Thymus (tissue), 11 donors: ENCODE measurements at regions not wholly inside any gene's neighbourhood (a gene's known extent, or its start where the extent isn't known, plus 50 kb on each side); places are given as distances from the start of the nearest gene placed in this dataset.

Experiments used
- DNase-seq, 9 donors: peaks; one replicate each; pipeline ENCODE4 v3.0.0-alpha.2; 2013; ENCODE audit warnings: low spot score in 9 of 9, low read depth in 6 of 9, missing footprints in 1 of 9
- H3K27ac ChIP-seq, 2 donors: one replicate each; pipeline ENCODE4 v1.5.1; 2013; ENCODE audit warnings: control low read depth in 1 of 2, low read depth in 1 of 2, low read length in 1 of 2, mild to moderate bottlenecking in 1 of 2, moderate library complexity in 1 of 2
- H3K27me3 ChIP-seq, 2 donors: one replicate each; pipeline ENCODE4 v1.5.1; 2013; ENCODE audit warnings: low read length in 1 of 2; ENCODE audit not compliant: control insufficient read depth in 2 of 2, insufficient read depth in 1 of 2
- H3K36me3 ChIP-seq, 2 donors: one replicate each; pipeline ENCODE4 v1.5.1; 2013; ENCODE audit warnings: low read length in 1 of 2, mild to moderate bottlenecking in 1 of 2, moderate library complexity in 1 of 2; ENCODE audit not compliant: control insufficient read depth in 2 of 2, insufficient read depth in 2 of 2
- H3K4me1 ChIP-seq, 2 donors: one replicate each; pipeline ENCODE4 v1.5.1; 2013; ENCODE audit warnings: low read length in 2 of 2; ENCODE audit not compliant: control insufficient read depth in 2 of 2, insufficient read depth in 2 of 2
- H3K4me3 ChIP-seq, 2 donors: one replicate each; pipeline ENCODE4 v1.5.1; 2013; ENCODE audit warnings: low read length in 2 of 2, control low read depth in 1 of 2, mild to moderate bottlenecking in 1 of 2
- H3K9me3 ChIP-seq, 2 donors: one replicate each; pipeline ENCODE4 v1.5.1; 2013; ENCODE audit warnings: low read length in 1 of 2, mild to moderate bottlenecking in 1 of 2; ENCODE audit not compliant: control insufficient read depth in 2 of 2, insufficient read depth in 1 of 2
- WGBS: extraction: QIAGEN DNeasy Blood & Tissue Kit; methylation state at CpG from one replicate; pipeline ENCODE4 v1.1.7; 2013; 5-methylcytosine and 5-hydroxymethylcytosine counted together
- donor health status: healthy.

DNA sequence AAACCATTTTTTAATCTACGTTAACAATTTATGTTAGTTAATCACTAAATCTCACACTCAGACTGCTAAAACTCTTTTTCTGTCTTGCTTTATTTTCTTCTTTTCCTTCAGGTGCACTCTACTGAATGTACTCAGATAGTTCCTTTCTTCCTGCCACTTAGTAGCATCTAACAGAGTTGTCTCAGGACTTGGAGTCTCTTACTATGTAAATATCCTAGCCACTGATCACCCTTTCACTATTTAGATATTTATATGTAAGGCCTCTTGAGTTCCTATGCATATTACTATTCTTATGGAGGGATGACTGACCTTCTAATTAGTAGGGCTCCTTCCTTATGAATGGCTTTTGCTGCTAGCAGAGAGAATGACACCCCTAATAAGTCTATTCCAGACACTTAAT lies 586.3 kb downstream of the RERGL start:
- no peaks in the 10 kb centered on the region for H3K4me1 ChIP-seq
- H3K9me3 ChIP-seq = no peaks in the 10 kb centered on the region
- H3K4me3 ChIP-seq = no peak overlapping the region
- DNase-seq = no peak
- no peaks in the 10 kb centered on the region for H3K36me3 ChIP-seq
- no peak overlapping the region for H3K27ac ChIP-seq
- H3K27me3 ChIP-seq = no peaks in the 10 kb centered on the region
- WGBS = 95% methylated on average over 1 of the region's 1 CpG

- DNase-seq = no peak
- Histone ChIP-seq H3K36me3 (no peaks in the 10 kb centered on the region), H3K9me3 (peaks cover 0 to 4% of the 10 kb centered on the region in 2 donors), H3K27ac (no peak overlapping the region), H3K27me3 (no peaks in the 10 kb centered on the region), H3K4me1 (no peaks in the 10 kb centered on the region), H3K4me3 (no peak overlapping the region)
- 74% methylated on average over 4 of the region's 4 CpGs for WGBS
These were observed 600.5 kb downstream of the RERGL start for GRCh38 chr12:17489452-17489851.

GRCh38 chr12:17478908-17479673 lies 610.9 kb downstream of the RERGL start:
- no peaks in the 10 kb centered on the region for H3K36me3 ChIP-seq
- peaks cover 0 to 11% of the 10 kb centered on the region in 2 donors for H3K9me3 ChIP-seq
- WGBS = 95% methylated on average over 8 of the region's 8 CpGs
- DNase-seq = no peak
- H3K27me3 ChIP-seq = no peaks in the 10 kb centered on the region
- no peak overlapping the region for H3K27ac ChIP-seq
- no peak overlapping the region for H3K4me3 ChIP-seq
- H3K4me1 ChIP-seq = no peaks in the 10 kb centered on the region

- peaks cover 0 to 9% of the 10 kb centered on the region in 2 donors for H3K9me3 ChIP-seq
- H3K27ac ChIP-seq = no peak overlapping the region
- WGBS = 95% methylated on average over 12 of the region's 12 CpGs
- no peak for DNase-seq
- no peaks in the 10 kb centered on the region for H3K4me1 ChIP-seq
- H3K4me3 ChIP-seq = no peak overlapping the region
- H3K27me3 ChIP-seq = no peaks in the 10 kb centered on the region
- no peaks in the 10 kb centered on the region for H3K36me3 ChIP-seq
These were observed 619.5 kb downstream of the RERGL start for GRCh38 chr12:17470460-17470859.

DNA sequence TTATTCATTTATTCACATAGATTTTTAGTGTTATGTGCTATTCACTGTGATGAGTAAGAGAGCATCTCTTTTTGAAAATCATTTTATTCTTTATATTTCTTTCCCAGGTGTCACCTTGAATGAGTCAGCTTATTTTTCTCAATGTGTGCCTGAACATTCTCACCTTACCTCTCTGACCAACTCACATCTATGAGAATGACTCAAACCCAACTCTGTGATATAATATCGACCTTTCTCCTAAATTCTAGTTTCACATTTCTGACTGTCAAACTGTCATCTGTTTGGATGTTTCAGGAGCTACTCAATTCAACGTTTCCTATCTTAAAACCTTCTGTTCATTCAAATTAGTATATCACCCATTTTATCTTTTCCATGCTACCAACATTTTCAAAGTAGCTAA lies 630.8 kb downstream of the RERGL start:
- Histone ChIP-seq H3K4me1 (no peaks in the 10 kb centered on the region), H3K4me3 (no peak overlapping the region), H3K27ac (no peak overlapping the region), H3K27me3 (no peaks in the 10 kb centered on the region), H3K36me3 (no peaks in the 10 kb centered on the region), H3K9me3 (no peaks in the 10 kb centered on the region)
- DNase-seq = no peak
- WGBS = 75% methylated on average over 2 of the region's 2 CpGs

DNA sequence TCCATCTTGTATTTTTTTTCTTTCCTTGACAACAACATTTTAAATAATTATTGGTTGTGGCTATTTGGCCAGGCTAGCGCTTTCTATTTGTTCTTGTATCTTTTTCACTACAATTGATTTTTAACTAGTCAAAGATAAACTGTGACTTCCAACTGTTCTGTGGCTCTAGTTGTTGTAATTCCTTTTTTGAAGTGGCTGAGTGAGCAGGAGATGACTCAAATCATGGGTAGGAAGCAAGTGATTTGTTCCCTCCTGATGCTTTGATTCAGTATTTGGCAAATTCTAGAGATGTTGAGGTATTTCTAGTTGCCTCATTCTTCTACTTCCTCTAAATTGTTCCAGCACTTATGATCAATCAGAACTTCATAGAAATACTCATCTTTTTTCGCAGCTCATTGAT lies 633.5 kb downstream of the RERGL start:
- Histone ChIP-seq H3K4me3 (no peak overlapping the region), H3K27me3 (no peaks in the 10 kb centered on the region), H3K27ac (no peak overlapping the region), H3K4me1 (no peaks in the 10 kb centered on the region), H3K36me3 (no peaks in the 10 kb centered on the region), H3K9me3 (peaks cover 0 to 8% of the 10 kb centered on the region in 2 donors)
- 66% methylated on average over 2 of the region's 2 CpGs for WGBS
- DNase-seq = no peak

DNA sequence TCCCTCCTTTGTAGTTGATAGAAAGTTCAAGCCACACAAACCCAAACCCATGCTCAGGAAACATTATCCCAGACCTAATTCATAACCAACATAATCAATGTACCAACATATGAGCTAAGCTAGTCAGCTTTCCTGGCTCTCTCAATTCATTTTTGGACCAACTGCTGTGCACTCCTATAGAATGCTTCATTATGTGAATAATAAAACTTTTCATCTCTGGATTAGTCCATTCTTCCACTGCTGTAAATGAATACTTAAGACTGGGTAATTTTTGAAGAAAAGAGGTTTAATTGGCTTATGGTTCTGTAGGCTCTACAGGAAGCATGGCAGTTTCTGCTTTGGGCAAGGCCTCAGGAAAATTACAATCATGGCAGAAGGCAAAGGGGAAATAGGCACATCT lies 651.9 kb downstream of the RERGL start:
- Histone ChIP-seq H3K9me3 (peaks cover 0 to 5% of the 10 kb centered on the region in 2 donors), H3K4me3 (no peak overlapping the region)
- DNase-seq = no peak

DNA sequence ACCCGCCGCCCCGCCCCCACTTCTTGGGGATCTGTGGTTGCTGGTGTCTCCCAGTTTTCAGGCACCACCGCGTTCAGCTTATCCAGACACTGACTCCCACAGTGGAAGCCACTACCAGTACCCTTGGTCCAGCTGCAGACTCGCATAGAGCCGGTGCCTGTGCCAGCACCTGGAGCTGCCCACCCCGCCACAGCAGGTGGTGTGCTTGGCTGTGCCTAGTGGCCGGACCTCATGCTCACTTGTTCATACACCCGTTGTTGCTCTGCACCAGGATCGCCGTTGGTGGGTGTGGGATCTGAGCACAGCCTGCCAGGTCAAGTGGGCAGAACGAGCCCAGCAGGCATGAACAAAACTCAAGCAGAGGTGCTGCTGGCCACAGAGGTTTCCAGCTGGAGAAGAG lies 673.2 kb downstream of the RERGL start:
- Histone ChIP-seq H3K4me1 (no peaks in the 10 kb centered on the region), H3K27ac (no peak overlapping the region), H3K36me3 (no peaks in the 10 kb centered on the region), H3K4me3 (no peak overlapping the region), H3K9me3 (peaks cover 0 to 14% of the 10 kb centered on the region in 2 donors), H3K27me3 (no peaks in the 10 kb centered on the region)
- 97% methylated on average over 13 of the region's 13 CpGs for WGBS
- no peak for DNase-seq

More for the DNA sequence above, 651.9 kb downstream of the RERGL start:
- Histone ChIP-seq H3K27me3 (no peaks in the 10 kb centered on the region), H3K4me1 (no peaks in the 10 kb centered on the region), H3K36me3 (no peaks in the 10 kb centered on the region), H3K27ac (no peak overlapping the region)

GRCh38 chr12:17414596-17414995 lies 675.4 kb downstream of the RERGL start:
- DNase-seq = no peak
- Histone ChIP-seq H3K9me3 (peaks cover 0 to 14% of the 10 kb centered on the region in 2 donors), H3K36me3 (no peaks in the 10 kb centered on the region)

More at GRCh38 chr12:17414596-17414995, 675.4 kb downstream of the RERGL start:
- Histone ChIP-seq H3K4me3 (no peak overlapping the region), H3K4me1 (no peaks in the 10 kb centered on the region), H3K27me3 (no peaks in the 10 kb centered on the region), H3K27ac (no peak overlapping the region)
